PC-9 (cell line): ENCODE measurements at regions not wholly inside any gene's neighbourhood (a gene's known extent, or its start where the extent isn't known, plus 50 kb on each side); places are given as distances from the start of the nearest gene placed in this dataset.

Experiments used
- EZH2 ChIP-seq: fragments of 200-600 bp; sonication (generic); IDR thresholded peaks from 2 replicates; pipeline ENCODE4 v1.8.0; 2017; ENCODE audit warnings: antibody characterized with exemption, low read depth
- TF ChIP-seq, protein P1 (sequence below): fragments of 200-600 bp; sonication (generic); conservative IDR thresholded peaks from 2 replicates; pipeline ENCODE4 v1.6.1; 2017; ENCODE audit warnings: mixed run types, antibody characterized with exemption, mild to moderate bottlenecking, moderate library complexity

DNA sequence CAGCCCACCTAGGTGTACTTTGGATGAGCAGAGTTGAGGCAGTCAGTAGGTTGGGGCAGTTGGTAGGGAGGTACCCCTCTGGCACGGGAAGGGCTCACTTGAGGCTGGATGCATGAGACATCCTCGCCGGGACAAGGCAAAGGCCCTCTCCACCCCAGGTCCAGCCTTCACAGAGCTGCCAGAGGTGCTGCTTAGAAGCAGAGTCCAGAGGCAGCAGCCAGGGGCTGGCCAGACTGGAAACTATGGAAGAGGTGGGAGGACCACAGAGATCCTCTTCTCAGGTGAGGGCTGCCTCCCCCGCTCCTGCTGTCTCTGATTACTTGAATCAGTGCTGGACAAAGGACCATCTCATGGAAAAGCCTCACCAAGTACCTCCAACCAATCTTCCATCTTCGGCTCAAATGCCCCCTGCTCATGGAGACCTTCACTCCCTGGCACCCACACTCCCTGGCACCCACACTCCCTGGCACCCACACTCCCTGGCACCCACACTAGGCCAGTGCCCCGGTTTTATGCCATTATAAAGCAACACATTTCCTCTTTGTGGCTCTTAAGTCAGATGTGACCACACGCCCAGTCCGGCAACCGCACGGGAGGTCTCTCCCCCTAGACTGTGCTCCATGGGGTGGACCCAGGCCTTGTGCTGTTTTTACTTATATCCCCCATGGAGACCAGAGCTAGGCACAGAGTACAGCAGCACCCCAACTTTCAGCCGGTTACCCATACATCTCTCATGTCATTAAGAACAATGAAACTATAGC is 100.1 kb downstream of the YTHDF1 start:
- TF ChIP-seq, protein P1, sequence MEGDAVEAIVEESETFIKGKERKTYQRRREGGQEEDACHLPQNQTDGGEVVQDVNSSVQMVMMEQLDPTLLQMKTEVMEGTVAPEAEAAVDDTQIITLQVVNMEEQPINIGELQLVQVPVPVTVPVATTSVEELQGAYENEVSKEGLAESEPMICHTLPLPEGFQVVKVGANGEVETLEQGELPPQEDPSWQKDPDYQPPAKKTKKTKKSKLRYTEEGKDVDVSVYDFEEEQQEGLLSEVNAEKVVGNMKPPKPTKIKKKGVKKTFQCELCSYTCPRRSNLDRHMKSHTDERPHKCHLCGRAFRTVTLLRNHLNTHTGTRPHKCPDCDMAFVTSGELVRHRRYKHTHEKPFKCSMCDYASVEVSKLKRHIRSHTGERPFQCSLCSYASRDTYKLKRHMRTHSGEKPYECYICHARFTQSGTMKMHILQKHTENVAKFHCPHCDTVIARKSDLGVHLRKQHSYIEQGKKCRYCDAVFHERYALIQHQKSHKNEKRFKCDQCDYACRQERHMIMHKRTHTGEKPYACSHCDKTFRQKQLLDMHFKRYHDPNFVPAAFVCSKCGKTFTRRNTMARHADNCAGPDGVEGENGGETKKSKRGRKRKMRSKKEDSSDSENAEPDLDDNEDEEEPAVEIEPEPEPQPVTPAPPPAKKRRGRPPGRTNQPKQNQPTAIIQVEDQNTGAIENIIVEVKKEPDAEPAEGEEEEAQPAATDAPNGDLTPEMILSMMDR: no peak
- TF ChIP-seq EZH2: no peak
